ENCODE measurements at regions not wholly inside any gene's neighbourhood (a gene's known extent, or its start where the extent isn't known, plus 50 kb on each side); places are given as distances from the start of the nearest gene placed in this dataset.

DNA sequence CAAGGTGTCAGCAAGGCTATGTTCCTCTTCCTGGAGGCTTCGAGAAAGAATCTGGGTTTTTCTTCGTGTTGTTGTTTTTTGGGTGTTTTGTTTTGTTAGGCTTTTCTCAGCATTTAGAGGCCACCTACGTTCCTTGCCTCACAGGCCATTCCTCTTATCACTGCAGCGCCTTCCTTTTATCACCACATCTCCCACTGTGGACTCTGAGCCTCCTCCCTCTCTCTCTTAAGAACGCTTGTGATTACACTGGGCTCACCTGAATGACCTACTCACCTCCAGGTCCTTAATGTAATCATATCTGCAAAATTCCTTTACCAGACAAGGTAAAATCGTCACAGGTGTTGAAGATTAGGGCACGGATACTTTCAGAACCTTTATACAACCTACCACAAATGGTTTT lies 340.8 kb downstream of the DTWD2 start:
- no peaks in the 10 kb centered on the region for H3K9me3 ChIP-seq (ENCODE audit: insufficient read depth, low read length)
- H3K36me3 ChIP-seq (replicated peaks; ENCODE audit: low read depth, low read length), result no peaks in the 10 kb centered on the region
- no peak overlapping the region for H3K4me3 ChIP-seq (ENCODE audit: low read length)
- no peaks in the 10 kb centered on the region for H3K27me3 ChIP-seq (ENCODE audit: low read depth, low read length)
- no peak overlapping the region for H3K9ac ChIP-seq (ENCODE audit: low read length)
- H3K4me2 ChIP-seq (ENCODE audit: low read length), result no peak overlapping the region
- H3K4me1 ChIP-seq (ENCODE audit: low read length), result no peaks in the 10 kb centered on the region
- H2AFZ ChIP-seq (ENCODE audit: low read depth, low read length), result no peak overlapping the region
- H3K27ac ChIP-seq (ENCODE audit: low read length), result no peak overlapping the region
- TF ChIP-seq EZH2phosphoT487 (IDR thresholded peaks at IDR 0.05; ENCODE audit: low read depth) (no peak), CTCF (IDR thresholded peaks at IDR 0.05; ENCODE audit: low read depth, low read length) (no peak)
- H4K20me1 ChIP-seq (ENCODE audit: insufficient read depth, low read length), result no peaks in the 10 kb centered on the region
- no peaks in the 10 kb centered on the region for H3K79me2 ChIP-seq (ENCODE audit: low read length)

DNA sequence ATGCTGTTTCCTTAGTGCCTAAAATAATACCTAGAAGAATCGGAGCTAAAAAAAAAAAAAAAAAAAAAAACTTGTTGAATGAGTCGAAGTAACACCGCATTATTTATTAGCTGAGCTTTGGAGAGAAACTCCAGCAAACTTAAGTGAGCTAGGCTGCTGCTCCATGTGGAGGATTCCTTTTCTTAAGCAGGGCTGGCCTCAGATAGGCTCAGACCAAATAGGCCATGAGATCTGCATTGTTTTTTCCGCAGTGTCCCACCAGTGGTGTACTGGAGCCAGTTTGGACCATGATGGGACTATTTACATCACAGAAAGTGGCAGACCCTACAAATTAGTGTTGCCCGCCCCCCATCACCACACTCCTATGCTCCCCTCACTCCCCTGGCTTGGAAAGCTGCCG lies 341.4 kb downstream of the DTWD2 start:
- H3K4me1 ChIP-seq (ENCODE audit: low read length), result no peaks in the 10 kb centered on the region
- H3K79me2 ChIP-seq (ENCODE audit: low read length), result no peaks in the 10 kb centered on the region
- H3K36me3 ChIP-seq (replicated peaks; ENCODE audit: low read depth, low read length), result no peaks in the 10 kb centered on the region
- no peaks in the 10 kb centered on the region for H3K27me3 ChIP-seq (ENCODE audit: low read depth, low read length)
- no peaks in the 10 kb centered on the region for H4K20me1 ChIP-seq (ENCODE audit: insufficient read depth, low read length)
- H2AFZ ChIP-seq (ENCODE audit: low read depth, low read length), result no peak overlapping the region
- H3K27ac ChIP-seq (ENCODE audit: low read length), result no peak overlapping the region
- H3K9ac ChIP-seq (ENCODE audit: low read length), result no peak overlapping the region
- H3K4me2 ChIP-seq (ENCODE audit: low read length), result no peak overlapping the region
- H3K4me3 ChIP-seq (ENCODE audit: low read length), result no peak overlapping the region
- TF ChIP-seq CTCF (IDR thresholded peaks at IDR 0.05; ENCODE audit: low read depth, low read length), result no peak
- TF ChIP-seq EZH2phosphoT487 (IDR thresholded peaks at IDR 0.05; ENCODE audit: low read depth), result no peak
- H3K9me3 ChIP-seq (ENCODE audit: insufficient read depth, low read length), result no peaks in the 10 kb centered on the region

DNA sequence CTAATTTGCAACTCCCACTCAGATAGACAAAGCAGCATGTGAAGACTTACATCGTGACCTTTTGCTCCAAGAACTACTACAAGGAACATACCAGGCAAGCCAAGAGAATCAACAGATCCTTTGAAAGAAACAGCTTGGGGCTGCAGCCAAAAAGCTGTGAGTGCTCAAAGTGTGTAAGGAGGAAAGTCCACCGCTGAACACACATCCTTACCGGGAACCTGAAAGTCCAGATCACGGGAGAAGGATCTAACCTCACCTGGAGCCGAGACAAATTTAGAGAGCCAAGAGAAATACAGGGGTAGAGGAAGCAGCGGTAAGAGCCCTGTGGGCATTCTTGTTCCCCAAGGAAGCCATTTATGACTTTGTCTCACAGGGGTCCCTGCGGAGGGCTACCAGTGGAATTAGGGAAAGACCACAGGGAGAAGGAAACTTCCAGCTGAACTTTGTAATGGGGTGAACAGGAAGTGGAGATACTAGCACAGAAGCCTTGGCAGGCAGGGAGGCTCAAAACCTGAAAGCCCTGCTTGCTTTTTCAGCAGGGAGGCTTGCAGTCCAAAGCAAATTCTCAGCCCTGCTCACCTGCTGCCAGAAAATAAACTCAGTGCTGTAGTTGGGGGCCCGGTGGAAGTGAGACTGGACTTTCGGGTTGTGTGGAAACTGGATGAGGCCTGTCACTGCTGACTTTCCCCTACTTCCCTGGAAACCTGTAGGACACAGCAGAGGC lies 350.2 kb downstream of the DTWD2 start:
- no peaks in the 10 kb centered on the region for H3K9me3 ChIP-seq (ENCODE audit: insufficient read depth, low read length)
- no peaks in the 10 kb centered on the region for H3K4me1 ChIP-seq (ENCODE audit: low read length)
- no peak overlapping the region for H3K9ac ChIP-seq (ENCODE audit: low read length)
- H4K20me1 ChIP-seq (ENCODE audit: insufficient read depth, low read length), result no peaks in the 10 kb centered on the region
- no peak overlapping the region for H3K4me2 ChIP-seq (ENCODE audit: low read length)
- no peaks in the 10 kb centered on the region for H3K27me3 ChIP-seq (ENCODE audit: low read depth, low read length)
- no peaks in the 10 kb centered on the region for H3K36me3 ChIP-seq (replicated peaks; ENCODE audit: low read depth, low read length)
- H2AFZ ChIP-seq (ENCODE audit: low read depth, low read length), result no peak overlapping the region
- H3K4me3 ChIP-seq (ENCODE audit: low read length), result no peak overlapping the region
- TF ChIP-seq CTCF (IDR thresholded peaks at IDR 0.05; ENCODE audit: low read depth, low read length), result no peak
- TF ChIP-seq EZH2phosphoT487 (IDR thresholded peaks at IDR 0.05; ENCODE audit: low read depth), result no peak
- no peaks in the 10 kb centered on the region for H3K79me2 ChIP-seq (ENCODE audit: low read length)
- no peak overlapping the region for H3K27ac ChIP-seq (ENCODE audit: low read length)

GRCh38 chr5:118628660-118629354 lies 359.5 kb downstream of the DTWD2 start:
- H2AFZ ChIP-seq (ENCODE audit: low read depth, low read length), result no peak overlapping the region
- H3K9ac ChIP-seq (ENCODE audit: low read length), result no peak overlapping the region
- H3K4me1 ChIP-seq (ENCODE audit: low read length), result no peaks in the 10 kb centered on the region
- H3K27me3 ChIP-seq (ENCODE audit: low read depth, low read length), result no peaks in the 10 kb centered on the region
- TF ChIP-seq EZH2phosphoT487 (IDR thresholded peaks at IDR 0.05; ENCODE audit: low read depth), result no peak
- TF ChIP-seq CTCF (IDR thresholded peaks at IDR 0.05; ENCODE audit: low read depth, low read length), result no peak
- no peaks in the 10 kb centered on the region for H4K20me1 ChIP-seq (ENCODE audit: insufficient read depth, low read length)
- no peak overlapping the region for H3K4me3 ChIP-seq (ENCODE audit: low read length)
- no peaks in the 10 kb centered on the region for H3K79me2 ChIP-seq (ENCODE audit: low read length)
- H3K4me2 ChIP-seq (ENCODE audit: low read length), result no peak overlapping the region
- H3K27ac ChIP-seq (ENCODE audit: low read length), result no peak overlapping the region
- H3K36me3 ChIP-seq (replicated peaks; ENCODE audit: low read depth, low read length), result no peaks in the 10 kb centered on the region
- H3K9me3 ChIP-seq (ENCODE audit: insufficient read depth, low read length), result no peaks in the 10 kb centered on the region

Measured in OCI-LY3 (cell line).